H4 (cell line): ENCODE measurements at regions not wholly inside any gene's neighbourhood (a gene's known extent, or its start where the extent isn't known, plus 50 kb on each side); places are given as distances from the start of the nearest gene placed in this dataset.

Experiments
- DNase-seq: peaks from one replicate; pipeline ENCODE4 v3.0.0-alpha.2; 2015; ENCODE audit warnings: low spot score

- no peak for DNase-seq
These were observed 537.4 kb upstream of the VRK2 start for GRCh38 chr2:57509189-57509588.

- no peak for DNase-seq
These were observed 535.9 kb upstream of the VRK2 start for GRCh38 chr2:57510704-57511103.

- no peak for DNase-seq
These were observed 531.2 kb upstream of the VRK2 start for GRCh38 chr2:57515366-57515765.

- peak; percentile 60 for DNase-seq
These were observed 529.8 kb upstream of the VRK2 start for GRCh38 chr2:57516698-57517340.

GRCh38 chr2:57523304-57523703 lies 523.3 kb upstream of the VRK2 start:
- DNase-seq: no peak

GRCh38 chr2:57527685-57528084 lies 518.9 kb upstream of the VRK2 start:
- DNase-seq: no peak

- DNase-seq: no peak
These were observed 518.1 kb upstream of the VRK2 start for GRCh38 chr2:57528499-57528898.

GRCh38 chr2:57534358-57534757 lies 512.2 kb upstream of the VRK2 start:
- DNase-seq: no peak

GRCh38 chr2:57536535-57537231 lies 509.9 kb upstream of the VRK2 start:
- no peak for DNase-seq

GRCh38 chr2:57539761-57540160 lies 506.8 kb upstream of the VRK2 start:
- DNase-seq: no peak

- DNase-seq: no peak
These were observed 504.5 kb upstream of the VRK2 start for GRCh38 chr2:57542081-57542480.

GRCh38 chr2:57543211-57543610 lies 503.4 kb upstream of the VRK2 start:
- no peak for DNase-seq

GRCh38 chr2:57544624-57545023 lies 502.0 kb upstream of the VRK2 start:
- DNase-seq: no peak

- no peak for DNase-seq
These were observed 500.1 kb upstream of the VRK2 start for GRCh38 chr2:57546478-57546877.

- DNase-seq: peak; percentile 37
These were observed 496.9 kb upstream of the VRK2 start for GRCh38 chr2:57549642-57550102.

GRCh38 chr2:57550912-57551311 lies 495.7 kb upstream of the VRK2 start:
- no peak for DNase-seq

GRCh38 chr2:57552885-57553284 lies 493.7 kb upstream of the VRK2 start:
- no peak for DNase-seq

GRCh38 chr2:57554348-57554747 lies 492.3 kb upstream of the VRK2 start:
- DNase-seq: no peak

- DNase-seq: no peak
These were observed 488.3 kb upstream of the VRK2 start for GRCh38 chr2:57558312-57558711.

GRCh38 chr2:57562495-57562894 lies 484.1 kb upstream of the VRK2 start:
- DNase-seq: no peak

- no peak for DNase-seq
These were observed 483.6 kb upstream of the VRK2 start for GRCh38 chr2:57563015-57563414.

GRCh38 chr2:57567245-57567644 lies 479.4 kb upstream of the VRK2 start:
- DNase-seq: no peak

- DNase-seq: no peak
These were observed 477.2 kb upstream of the VRK2 start for GRCh38 chr2:57569396-57569795.

GRCh38 chr2:57570961-57571360 lies 475.6 kb upstream of the VRK2 start:
- DNase-seq: no peak
